ENCODE measurements at regions not wholly inside any gene's neighbourhood (a gene's known extent, or its start where the extent isn't known, plus 50 kb on each side); places are given as distances from the start of the nearest gene placed in this dataset.

GRCh38 chr5:10831419-10831818 lies 70.4 kb upstream of the DAP start:
- H3K9me3 Mint-ChIP-seq (ENCODE audit: unreplicated experiment): no peaks in the 10 kb centered on the region
- H3K27ac Mint-ChIP-seq (ENCODE audit: unreplicated experiment): no peak overlapping the region
- H3K36me3 Mint-ChIP-seq (ENCODE audit: unreplicated experiment): no peaks in the 10 kb centered on the region
- DNase-seq: no peak
- no peak overlapping the region for H3K4me3 Mint-ChIP-seq (ENCODE audit: unreplicated experiment)
- H3K27me3 Mint-ChIP-seq (ENCODE audit: unreplicated experiment): no peaks in the 10 kb centered on the region
- H3K4me1 Mint-ChIP-seq (ENCODE audit: low read depth, unreplicated experiment): no peaks in the 10 kb centered on the region
- no peak for TF ChIP-seq CTCF (IDR thresholded peaks at IDR 0.05; ENCODE audit: partially characterized antibody, unreplicated experiment)

- no peaks in the 10 kb centered on the region for H3K9me3 Mint-ChIP-seq (ENCODE audit: unreplicated experiment)
- peaks cover 1% of the 10 kb centered on the region for H3K27me3 Mint-ChIP-seq (ENCODE audit: unreplicated experiment)
- H3K36me3 Mint-ChIP-seq (ENCODE audit: unreplicated experiment): peaks cover 5% of the 10 kb centered on the region
- TF ChIP-seq CTCF (IDR thresholded peaks at IDR 0.05; ENCODE audit: partially characterized antibody, unreplicated experiment): no peak
- DNase-seq: no peak
- no peak overlapping the region for H3K4me3 Mint-ChIP-seq (ENCODE audit: unreplicated experiment)
- no peaks in the 10 kb centered on the region for H3K4me1 Mint-ChIP-seq (ENCODE audit: low read depth, unreplicated experiment)
- no peak overlapping the region for H3K27ac Mint-ChIP-seq (ENCODE audit: unreplicated experiment)
Observed at GRCh38 chr5:10828241-10828640, 67.2 kb upstream of the DAP start.

- no peak overlapping the region for H3K4me3 Mint-ChIP-seq (ENCODE audit: unreplicated experiment)
- TF ChIP-seq CTCF (IDR thresholded peaks at IDR 0.05; ENCODE audit: partially characterized antibody, unreplicated experiment): no peak
- H3K9me3 Mint-ChIP-seq (ENCODE audit: unreplicated experiment): no peaks in the 10 kb centered on the region
- no peak overlapping the region for H3K27ac Mint-ChIP-seq (ENCODE audit: unreplicated experiment)
- peaks cover 4% of the 10 kb centered on the region for H3K27me3 Mint-ChIP-seq (ENCODE audit: unreplicated experiment)
- peaks cover 5% of the 10 kb centered on the region for H3K36me3 Mint-ChIP-seq (ENCODE audit: unreplicated experiment)
- no peaks in the 10 kb centered on the region for H3K4me1 Mint-ChIP-seq (ENCODE audit: low read depth, unreplicated experiment)
- no peak for DNase-seq
Observed at GRCh38 chr5:10827571-10827970, 66.5 kb upstream of the DAP start.

- no peaks in the 10 kb centered on the region for H3K4me1 Mint-ChIP-seq (ENCODE audit: low read depth, unreplicated experiment)
- no peak for TF ChIP-seq CTCF (IDR thresholded peaks at IDR 0.05; ENCODE audit: partially characterized antibody, unreplicated experiment)
- H3K36me3 Mint-ChIP-seq (ENCODE audit: unreplicated experiment): peaks cover 5% of the 10 kb centered on the region
- no peaks in the 10 kb centered on the region for H3K9me3 Mint-ChIP-seq (ENCODE audit: unreplicated experiment)
- peaks cover 5% of the 10 kb centered on the region for H3K27me3 Mint-ChIP-seq (ENCODE audit: unreplicated experiment)
- no peak overlapping the region for H3K4me3 Mint-ChIP-seq (ENCODE audit: unreplicated experiment)
- DNase-seq: no peak
- H3K27ac Mint-ChIP-seq (ENCODE audit: unreplicated experiment): no peak overlapping the region
Observed at GRCh38 chr5:10826971-10827370, 65.9 kb upstream of the DAP start.

GRCh38 chr5:10825897-10826644 lies 65.0 kb upstream of the DAP start:
- no peak overlapping the region for H3K27ac Mint-ChIP-seq (ENCODE audit: unreplicated experiment)
- TF ChIP-seq CTCF (IDR thresholded peaks at IDR 0.05; ENCODE audit: partially characterized antibody, unreplicated experiment): no peak

More at GRCh38 chr5:10825897-10826644, 65.0 kb upstream of the DAP start:
- Mint-ChIP-seq H3K27me3 (ENCODE audit: unreplicated experiment) (peaks cover 5% of the 10 kb centered on the region), H3K4me1 (ENCODE audit: low read depth, unreplicated experiment) (no peaks in the 10 kb centered on the region), H3K36me3 (ENCODE audit: unreplicated experiment) (peaks cover 5% of the 10 kb centered on the region), H3K9me3 (ENCODE audit: unreplicated experiment) (no peaks in the 10 kb centered on the region), H3K4me3 (ENCODE audit: unreplicated experiment) (no peak overlapping the region)
- no peak for DNase-seq
